GM18502 (cell line): ENCODE measurements at regions not wholly inside any gene's neighbourhood (a gene's known extent, or its start where the extent isn't known, plus 50 kb on each side); places are given as distances from the start of the nearest gene placed in this dataset.

ENCODE experiments used
- ATAC-seq: cut with Tn5 transposase; IDR thresholded peaks from one replicate; pipeline ENCODE4 v1.9.1; 2021; ENCODE audit warnings: mild to moderate bottlenecking; ENCODE audit not compliant: unreplicated experiment, poor library complexity

DNA sequence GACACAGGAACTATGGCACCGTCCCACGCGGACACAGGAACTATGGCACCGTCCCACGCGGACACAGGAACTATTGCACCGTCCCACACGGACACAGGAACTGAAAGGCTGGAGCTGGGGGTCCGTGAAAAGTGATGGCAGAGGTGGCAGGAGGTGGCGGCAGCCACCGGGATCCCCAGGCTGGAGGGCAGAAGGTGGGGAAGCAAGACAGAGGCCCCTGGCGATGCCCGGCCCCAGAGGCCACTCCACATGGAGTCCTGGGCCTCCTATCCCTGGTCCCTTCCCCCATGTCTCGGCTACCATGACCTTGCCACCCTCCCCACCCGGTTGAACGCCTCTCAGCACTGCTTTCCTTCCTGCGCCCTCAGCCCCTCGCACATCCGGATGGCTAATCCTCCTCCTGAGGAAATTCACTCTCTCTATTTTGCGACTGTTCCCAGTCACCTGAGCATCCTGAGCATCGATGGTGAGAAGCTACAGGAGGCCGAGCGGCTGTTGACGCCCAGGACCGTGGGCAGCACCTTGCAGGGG lies 181.4 kb downstream of the TMEM18 start:
- ATAC-seq = no peak

DNA sequence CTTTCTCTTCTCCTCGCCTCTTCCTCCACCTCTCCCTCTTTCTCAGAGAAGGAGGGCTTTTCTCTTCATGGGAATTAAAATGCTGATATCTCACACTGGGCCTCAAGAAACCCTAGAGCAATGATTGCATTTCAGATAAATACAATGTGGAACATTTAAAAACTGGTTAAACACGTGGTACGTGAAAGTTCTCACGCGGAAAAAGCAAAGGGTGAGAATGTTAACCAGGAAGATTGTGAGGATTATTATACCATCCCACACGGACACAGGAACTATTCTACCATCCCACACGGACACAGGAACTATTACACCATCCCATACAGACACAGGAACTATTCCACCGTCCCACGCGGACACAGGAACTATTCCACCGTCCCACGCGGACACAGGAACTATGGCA lies 182.4 kb downstream of the TMEM18 start:
- ATAC-seq = no peak

DNA sequence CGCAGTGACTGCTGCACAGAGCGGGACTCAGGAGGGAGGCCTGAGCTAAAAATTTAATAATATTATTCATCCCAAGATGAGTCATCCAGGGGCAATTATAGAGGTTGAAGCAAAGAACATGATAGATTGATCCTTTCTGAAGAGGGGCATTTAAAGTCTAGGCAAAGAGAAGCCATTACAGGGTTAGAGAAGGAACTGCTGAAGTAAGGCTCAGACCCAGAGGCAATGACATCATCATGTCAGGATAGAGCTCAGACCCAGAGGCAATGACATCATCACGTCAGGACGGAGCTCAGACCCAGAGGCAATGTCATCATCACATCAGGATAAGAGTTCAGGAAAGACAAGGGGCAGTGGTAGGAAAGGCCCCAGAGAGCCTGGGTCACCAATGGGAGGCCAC lies 184.0 kb downstream of the TMEM18 start:
- no peak for ATAC-seq

- no peak for ATAC-seq
Observed at GRCh38 chr2:492178-492577, 185.0 kb downstream of the TMEM18 start.

- ATAC-seq = no peak
Observed at GRCh38 chr2:489838-490237, 187.4 kb downstream of the TMEM18 start.

GRCh38 chr2:489084-489483 lies 188.1 kb downstream of the TMEM18 start:
- ATAC-seq = no peak

DNA sequence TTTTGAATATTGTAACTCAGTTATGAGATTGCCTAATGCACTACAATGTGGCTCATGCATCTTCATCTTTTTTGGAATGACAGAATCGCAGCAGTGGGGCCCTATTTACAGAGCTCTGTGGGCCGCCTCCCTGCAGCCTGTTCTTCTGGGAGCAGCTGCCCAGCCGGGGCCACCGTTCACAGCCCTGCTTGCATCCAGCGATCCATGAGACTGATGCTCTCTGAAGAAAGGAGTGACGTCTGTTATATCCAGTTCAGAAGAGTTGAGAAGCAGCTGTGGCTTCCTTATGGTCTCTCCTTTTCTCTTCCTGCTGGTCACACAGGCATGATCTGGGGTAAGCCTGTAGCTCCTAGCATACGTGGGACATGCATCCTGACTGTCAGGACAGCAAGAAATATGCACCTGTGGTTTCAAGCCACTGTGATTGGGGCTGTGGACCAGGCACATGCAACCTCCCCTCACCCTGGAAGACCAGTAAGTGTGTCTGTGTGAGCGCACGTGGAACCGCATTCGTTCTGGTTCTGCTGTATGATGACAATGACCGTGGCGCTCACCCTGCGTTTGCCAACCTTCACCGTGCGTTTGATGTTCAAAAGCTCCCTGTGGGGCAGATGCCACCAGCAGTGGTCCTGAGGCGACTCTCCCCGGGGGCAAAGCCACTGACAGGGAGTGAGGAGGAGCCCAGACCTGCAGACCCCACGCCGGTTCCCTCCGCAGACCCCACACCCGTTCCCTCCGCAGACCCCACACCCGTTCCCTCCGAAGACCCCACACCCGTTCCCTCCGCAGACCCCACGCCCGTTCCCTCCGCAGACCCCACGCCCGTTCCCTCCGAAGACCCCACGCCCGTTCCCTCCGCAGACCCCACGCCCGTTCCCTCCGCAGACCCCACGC lies 189.8 kb downstream of the TMEM18 start:
- ATAC-seq = no peak

- no peak for ATAC-seq
Observed at GRCh38 chr2:486371-486770, 190.8 kb downstream of the TMEM18 start.

- ATAC-seq = no peak
Observed at GRCh38 chr2:481388-481787, 193.5 kb upstream of the ALKAL2 start.

DNA sequence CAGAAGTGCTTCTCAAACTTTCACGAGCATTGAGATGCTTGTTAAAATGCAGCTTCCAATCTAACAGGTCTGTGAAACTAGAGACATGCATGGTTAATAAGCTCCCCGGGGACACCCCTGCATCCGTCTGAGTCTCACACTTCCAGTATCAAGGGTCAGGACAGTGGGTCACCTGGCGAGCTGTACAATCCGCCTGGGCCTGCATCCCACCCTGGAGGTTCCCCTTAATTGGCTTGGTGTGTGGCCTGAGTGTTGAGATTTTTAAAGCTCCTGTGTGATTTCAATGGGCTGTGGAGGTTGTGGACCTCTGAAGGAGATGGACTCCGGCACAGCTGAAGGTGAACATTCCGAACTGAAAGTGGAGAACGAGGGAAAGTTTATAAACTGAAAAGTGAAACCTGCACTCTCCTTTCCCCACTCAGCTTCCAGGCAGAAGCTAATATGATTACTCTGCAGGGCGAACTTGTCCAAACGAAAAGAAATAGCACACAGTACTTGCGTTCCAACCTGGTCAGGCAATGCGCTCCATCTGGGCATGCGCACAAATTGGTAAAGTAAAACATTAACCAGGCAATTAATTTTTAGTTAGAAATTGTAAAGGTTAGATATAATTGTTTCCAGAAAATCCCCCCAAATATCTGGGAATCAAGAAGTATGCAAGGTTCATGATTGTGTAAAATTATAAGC lies 191.7 kb upstream of the ALKAL2 start:
- no peak for ATAC-seq

- no peak for ATAC-seq
Observed at GRCh38 chr2:479031-479430, 191.1 kb upstream of the ALKAL2 start.

DNA sequence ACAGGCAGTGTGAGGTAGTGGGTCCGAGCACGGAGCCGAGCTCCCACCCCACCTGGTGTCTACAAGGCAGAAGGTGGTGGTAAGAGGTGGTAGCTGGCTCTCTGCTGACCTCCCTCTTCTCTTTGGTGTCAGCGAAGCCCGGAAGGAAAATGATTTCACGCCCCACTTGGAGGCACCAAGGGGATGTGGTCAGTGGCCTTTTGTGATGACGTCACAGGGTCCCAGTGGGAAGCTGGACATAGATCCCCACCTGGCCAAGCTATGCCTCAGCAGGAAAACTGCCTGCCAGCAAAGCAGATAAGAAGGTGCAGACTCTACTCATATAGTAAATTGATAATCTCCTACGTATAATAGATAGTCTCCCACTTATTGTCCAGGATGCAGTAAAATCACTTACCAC lies 183.7 kb upstream of the ALKAL2 start:
- ATAC-seq = no peak

GRCh38 chr2:469514-469913 lies 181.6 kb upstream of the ALKAL2 start:
- no peak for ATAC-seq

- no peak for ATAC-seq
Observed at GRCh38 chr2:468648-469336, 180.9 kb upstream of the ALKAL2 start.

DNA sequence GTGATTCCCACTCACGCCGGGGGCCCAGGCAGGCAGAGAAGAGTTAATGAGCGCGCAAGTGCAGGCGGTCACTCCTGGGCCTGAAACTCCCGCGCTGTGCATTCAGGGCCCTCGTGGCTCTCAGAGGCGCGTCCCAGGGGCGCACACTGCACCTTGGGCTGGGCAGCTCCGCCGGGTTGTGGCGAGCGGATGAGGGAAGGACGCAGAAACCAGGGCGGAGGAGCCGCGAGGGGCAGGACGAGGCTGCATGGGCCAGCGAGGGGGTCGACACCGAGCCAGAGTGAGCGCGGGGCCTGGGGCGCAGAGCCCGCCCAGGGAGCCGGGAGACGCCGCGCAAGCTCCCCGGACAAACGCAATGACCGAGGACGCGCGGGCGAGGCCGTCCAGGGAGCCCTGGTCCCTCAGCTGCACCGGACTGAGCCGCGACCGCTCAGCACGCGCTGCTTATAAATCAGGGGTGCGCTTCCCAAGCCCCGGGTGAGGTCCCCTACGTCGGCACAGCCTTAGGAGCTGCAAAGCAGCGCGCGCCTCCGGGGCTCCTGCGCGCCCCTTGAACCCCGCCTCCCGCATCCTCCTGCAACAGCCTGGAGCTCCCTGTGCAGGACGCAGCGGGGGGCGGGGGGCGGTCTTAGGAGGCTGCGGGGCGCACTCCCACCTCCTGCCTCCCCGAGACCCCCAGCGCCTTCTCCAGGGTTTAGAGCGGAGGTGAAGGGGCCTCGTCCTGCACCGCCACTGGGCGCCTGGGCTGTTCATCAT lies 180.2 kb upstream of the ALKAL2 start:
- ATAC-seq = no peak

- no peak for ATAC-seq
Observed at GRCh38 chr2:467543-467891, 179.6 kb upstream of the ALKAL2 start.

DNA sequence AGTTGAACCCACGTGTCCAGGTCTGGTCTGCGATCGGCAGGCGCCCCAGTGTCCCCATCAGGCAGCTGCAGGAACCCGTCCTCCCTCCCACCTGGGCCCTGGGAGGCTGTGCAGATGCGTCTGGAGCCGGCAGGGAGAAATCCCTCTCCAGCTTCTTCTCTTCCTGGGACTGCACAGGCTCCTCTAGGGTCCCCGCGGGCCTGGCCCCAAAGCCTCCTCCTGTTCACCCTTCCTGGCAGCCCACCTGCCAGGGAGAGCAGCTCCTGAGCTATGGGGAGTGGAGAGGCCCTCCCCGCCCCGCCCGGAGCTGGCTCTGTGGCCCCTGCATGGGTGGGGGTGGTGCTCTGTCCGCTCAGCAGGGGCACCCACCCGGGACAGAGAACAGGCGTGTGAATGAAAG lies 179.2 kb upstream of the ALKAL2 start:
- ATAC-seq = no peak

DNA sequence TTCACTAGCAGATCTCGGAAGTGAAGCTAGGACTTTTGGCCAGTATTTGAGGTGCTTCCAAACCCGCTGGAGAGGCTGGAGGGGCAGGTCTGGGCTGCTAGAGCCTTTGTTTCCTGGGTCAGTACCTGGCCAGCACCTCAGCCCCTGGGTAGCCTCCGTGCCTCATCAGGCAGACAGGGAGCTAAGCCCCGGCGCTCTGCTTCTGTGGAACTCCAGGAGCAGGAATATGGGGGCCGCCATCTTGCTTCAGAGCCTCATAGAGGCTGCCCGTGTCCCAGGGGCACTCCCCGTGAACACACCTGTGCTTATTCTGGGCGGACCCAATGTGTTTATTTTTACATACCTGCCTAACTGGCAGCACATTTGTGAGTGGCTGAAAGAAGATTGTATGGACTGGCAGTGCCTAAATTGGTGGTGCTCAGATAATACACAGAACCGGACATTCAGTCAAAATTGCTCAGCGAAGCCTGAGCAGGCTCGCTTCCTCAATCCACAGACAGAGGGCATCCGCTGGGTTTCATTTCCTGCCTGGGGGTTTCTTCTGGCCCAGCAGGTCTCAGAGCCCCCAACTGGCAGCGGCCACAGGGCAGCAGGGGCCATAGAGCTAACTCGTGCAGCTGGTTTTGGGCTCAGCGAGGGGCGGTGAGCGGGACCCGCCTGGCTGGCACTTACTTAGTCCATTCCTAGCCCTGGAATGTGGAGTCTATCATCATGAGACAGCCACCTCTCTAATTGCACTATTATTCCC lies 176.8 kb upstream of the ALKAL2 start:
- ATAC-seq = peak; percentile 49

DNA sequence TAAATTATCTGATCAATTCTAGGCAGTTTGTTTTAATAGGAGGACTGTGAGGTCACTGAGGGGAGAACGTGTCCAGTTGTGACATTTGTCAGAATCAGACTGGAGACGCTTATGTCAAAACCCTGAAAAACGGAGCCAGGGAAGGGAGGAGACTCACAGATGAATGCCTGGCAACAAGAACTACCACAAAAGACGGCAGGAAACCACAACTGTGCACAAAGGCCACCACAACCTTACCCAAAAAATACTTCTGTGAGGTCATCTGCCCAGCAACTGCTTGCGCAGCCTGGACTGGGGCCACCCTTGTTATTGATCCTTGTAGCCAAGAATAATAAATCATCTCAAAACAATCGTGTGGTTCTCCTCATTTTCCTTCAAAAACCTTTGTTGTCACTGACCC lies 173.0 kb upstream of the ALKAL2 start:
- ATAC-seq = peak; percentile 72

DNA sequence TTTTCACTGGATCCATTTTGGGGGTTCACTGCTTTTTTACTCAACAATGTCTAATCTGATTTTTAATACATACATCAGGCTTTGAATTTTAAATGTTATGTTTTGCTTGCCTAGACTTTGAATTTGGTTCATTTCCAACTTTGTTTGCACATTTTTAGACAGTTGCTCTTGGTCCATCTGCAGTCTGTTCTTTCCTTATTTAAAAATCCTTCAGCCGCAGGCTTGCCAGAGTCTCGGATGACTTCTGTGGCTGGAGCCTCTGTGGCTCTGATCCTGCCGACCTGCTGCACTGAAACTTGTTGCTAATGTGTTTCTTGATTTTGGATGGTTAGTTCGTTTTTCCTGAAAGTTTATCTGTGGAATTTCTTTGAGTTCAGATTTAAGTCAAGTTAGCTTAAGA lies 172.0 kb upstream of the ALKAL2 start:
- no peak for ATAC-seq
